NCI-H1048 (cell line): ENCODE measurements at regions not wholly inside any gene's neighbourhood (a gene's known extent, or its start where the extent isn't known, plus 50 kb on each side); places are given as distances from the start of the nearest gene placed in this dataset.

Source experiments
- DNase-seq: peaks from one replicate; lab custom pipeline; 2025; lab: John Stamatoyannopoulos, UW

GRCh38 chr18:60980422-60981005, 352.7 kb upstream of the CDH20 start:
- no peak for DNase-seq

- DNase-seq, result no peak
Observed at GRCh38 chr18:60981682-60982328, 351.4 kb upstream of the CDH20 start.

GRCh38 chr18:60982329-60982695, 350.9 kb upstream of the CDH20 start:
- no peak for DNase-seq

- no peak for DNase-seq
Observed at GRCh38 chr18:60982928-60983327, 350.3 kb upstream of the CDH20 start.

- DNase-seq, result no peak
Observed at GRCh38 chr18:60984510-60984909, 348.7 kb upstream of the CDH20 start.

GRCh38 chr18:60987963-60988362, 345.3 kb upstream of the CDH20 start:
- DNase-seq, result no peak

- no peak for DNase-seq
Observed at GRCh38 chr18:60996326-60996725, 336.9 kb upstream of the CDH20 start.

- DNase-seq, result no peak
Observed at GRCh38 chr18:60996822-60997221, 336.4 kb upstream of the CDH20 start.

GRCh38 chr18:61001138-61001537, 332.1 kb upstream of the CDH20 start:
- no peak for DNase-seq

GRCh38 chr18:61006687-61007224, 326.5 kb upstream of the CDH20 start:
- DNase-seq, result no peak

GRCh38 chr18:61019338-61020301, 313.6 kb upstream of the CDH20 start:
- no peak for DNase-seq

- DNase-seq, result no peak
Observed at GRCh38 chr18:61025596-61025995, 307.6 kb upstream of the CDH20 start.

GRCh38 chr18:61031626-61032025, 301.6 kb upstream of the CDH20 start:
- no peak for DNase-seq

GRCh38 chr18:61034580-61034979, 298.6 kb upstream of the CDH20 start:
- DNase-seq, result no peak

- DNase-seq, result no peak
Observed at GRCh38 chr18:61039251-61039650, 294.0 kb upstream of the CDH20 start.

- DNase-seq, result no peak
Observed at GRCh38 chr18:61047794-61048193, 285.4 kb upstream of the CDH20 start.

GRCh38 chr18:61057443-61057842, 275.8 kb upstream of the CDH20 start:
- DNase-seq, result no peak

GRCh38 chr18:61062258-61062657, 271.0 kb upstream of the CDH20 start:
- no peak for DNase-seq

- DNase-seq, result no peak
Observed at GRCh38 chr18:61064911-61065310, 268.3 kb upstream of the CDH20 start.

- DNase-seq, result no peak
Observed at GRCh38 chr18:61076986-61077385, 256.2 kb upstream of the CDH20 start.

- no peak for DNase-seq
Observed at GRCh38 chr18:61079714-61080113, 253.5 kb upstream of the CDH20 start.

GRCh38 chr18:61080954-61081528, 252.2 kb upstream of the CDH20 start:
- DNase-seq, result no peak
